OCI-LY7 (cell line): ENCODE measurements at regions not wholly inside any gene's neighbourhood (a gene's known extent, or its start where the extent isn't known, plus 50 kb on each side); places are given as distances from the start of the nearest gene placed in this dataset.

Experiments
- EZH2phosphoT487 ChIP-seq: fragments of 200-600 bp; sonication (generic); IDR thresholded peaks from 2 replicates; pipeline ENCODE4 v1.6.1; 2018; ENCODE audit warnings: low read depth, borderline replicate concordance, mild to moderate bottlenecking, mixed run types, antibody characterized with exemption, low read length, moderate library complexity, mixed read lengths
- TF ChIP-seq, protein P1 (sequence below): fragments of 200-600 bp; sonication (generic); conservative IDR thresholded peaks from 2 replicates; pipeline ENCODE4 v1.5.1; 2014; ENCODE audit warnings: mild to moderate bottlenecking, antibody characterized with exemption, low read length, moderate library complexity, mixed read lengths

- TF ChIP-seq, protein P1, sequence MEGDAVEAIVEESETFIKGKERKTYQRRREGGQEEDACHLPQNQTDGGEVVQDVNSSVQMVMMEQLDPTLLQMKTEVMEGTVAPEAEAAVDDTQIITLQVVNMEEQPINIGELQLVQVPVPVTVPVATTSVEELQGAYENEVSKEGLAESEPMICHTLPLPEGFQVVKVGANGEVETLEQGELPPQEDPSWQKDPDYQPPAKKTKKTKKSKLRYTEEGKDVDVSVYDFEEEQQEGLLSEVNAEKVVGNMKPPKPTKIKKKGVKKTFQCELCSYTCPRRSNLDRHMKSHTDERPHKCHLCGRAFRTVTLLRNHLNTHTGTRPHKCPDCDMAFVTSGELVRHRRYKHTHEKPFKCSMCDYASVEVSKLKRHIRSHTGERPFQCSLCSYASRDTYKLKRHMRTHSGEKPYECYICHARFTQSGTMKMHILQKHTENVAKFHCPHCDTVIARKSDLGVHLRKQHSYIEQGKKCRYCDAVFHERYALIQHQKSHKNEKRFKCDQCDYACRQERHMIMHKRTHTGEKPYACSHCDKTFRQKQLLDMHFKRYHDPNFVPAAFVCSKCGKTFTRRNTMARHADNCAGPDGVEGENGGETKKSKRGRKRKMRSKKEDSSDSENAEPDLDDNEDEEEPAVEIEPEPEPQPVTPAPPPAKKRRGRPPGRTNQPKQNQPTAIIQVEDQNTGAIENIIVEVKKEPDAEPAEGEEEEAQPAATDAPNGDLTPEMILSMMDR = no peak
- no peak for TF ChIP-seq EZH2phosphoT487
Measured at GRCh38 chr20:17875981-17876385, 92.6 kb downstream of the SNX5 start.
